ENCODE measurements at regions not wholly inside any gene's neighbourhood (a gene's known extent, or its start where the extent isn't known, plus 50 kb on each side); places are given as distances from the start of the nearest gene placed in this dataset.

DNA sequence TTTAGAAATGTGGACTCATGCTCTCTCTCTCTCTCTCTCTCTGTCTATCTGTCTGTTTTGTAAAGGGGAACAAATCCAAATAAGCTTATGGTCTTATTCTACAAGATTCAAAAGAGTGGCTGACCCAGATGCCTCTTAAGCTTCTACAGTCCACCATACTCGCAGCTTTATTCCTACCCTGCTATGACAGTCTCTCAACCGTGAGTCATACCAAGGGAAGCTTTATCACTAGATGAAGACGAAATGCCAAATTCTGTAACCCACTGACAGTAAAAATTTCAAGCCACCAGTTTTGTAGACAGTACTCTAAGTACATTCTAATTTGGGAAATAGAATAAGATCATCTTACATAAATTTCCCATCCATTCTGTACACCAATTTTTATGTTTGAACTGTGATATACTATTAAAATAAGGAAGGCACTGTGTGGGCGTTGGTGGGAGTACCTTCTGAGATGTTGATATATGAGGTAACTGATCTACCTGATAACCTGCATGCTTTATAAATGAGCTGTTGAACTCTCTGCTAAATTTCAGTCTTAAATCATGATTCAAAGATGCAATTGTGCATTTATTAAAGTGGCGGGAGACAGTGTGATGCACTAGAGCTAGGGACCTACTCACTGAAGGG, 153.2 kb downstream of the KLF6 start:
- TF ChIP-seq POLR2A (IDR thresholded peaks at IDR 0.05), result no peak
- TF ChIP-seq, protein P1, sequence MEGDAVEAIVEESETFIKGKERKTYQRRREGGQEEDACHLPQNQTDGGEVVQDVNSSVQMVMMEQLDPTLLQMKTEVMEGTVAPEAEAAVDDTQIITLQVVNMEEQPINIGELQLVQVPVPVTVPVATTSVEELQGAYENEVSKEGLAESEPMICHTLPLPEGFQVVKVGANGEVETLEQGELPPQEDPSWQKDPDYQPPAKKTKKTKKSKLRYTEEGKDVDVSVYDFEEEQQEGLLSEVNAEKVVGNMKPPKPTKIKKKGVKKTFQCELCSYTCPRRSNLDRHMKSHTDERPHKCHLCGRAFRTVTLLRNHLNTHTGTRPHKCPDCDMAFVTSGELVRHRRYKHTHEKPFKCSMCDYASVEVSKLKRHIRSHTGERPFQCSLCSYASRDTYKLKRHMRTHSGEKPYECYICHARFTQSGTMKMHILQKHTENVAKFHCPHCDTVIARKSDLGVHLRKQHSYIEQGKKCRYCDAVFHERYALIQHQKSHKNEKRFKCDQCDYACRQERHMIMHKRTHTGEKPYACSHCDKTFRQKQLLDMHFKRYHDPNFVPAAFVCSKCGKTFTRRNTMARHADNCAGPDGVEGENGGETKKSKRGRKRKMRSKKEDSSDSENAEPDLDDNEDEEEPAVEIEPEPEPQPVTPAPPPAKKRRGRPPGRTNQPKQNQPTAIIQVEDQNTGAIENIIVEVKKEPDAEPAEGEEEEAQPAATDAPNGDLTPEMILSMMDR (IDR thresholded peaks at IDR 0.05), result no peak
